Mucosa of gallbladder (tissue), 1 donor: ENCODE measurements at regions not wholly inside any gene's neighbourhood (a gene's known extent, or its start where the extent isn't known, plus 50 kb on each side); places are given as distances from the start of the nearest gene placed in this dataset.
"Not testable (repeated sequence)": the region's sequence is repeated elsewhere in the genome, so short reads cannot be mapped to it uniquely, and the experiment has no call there.

ENCODE experiments used
- DNase-seq: peaks from one replicate; pipeline ENCODE4 v3.0.0-alpha.2; 2020; ENCODE audit warnings: low spot score
- donor health status: DM: no; HTN: no; CAD: no.

DNA sequence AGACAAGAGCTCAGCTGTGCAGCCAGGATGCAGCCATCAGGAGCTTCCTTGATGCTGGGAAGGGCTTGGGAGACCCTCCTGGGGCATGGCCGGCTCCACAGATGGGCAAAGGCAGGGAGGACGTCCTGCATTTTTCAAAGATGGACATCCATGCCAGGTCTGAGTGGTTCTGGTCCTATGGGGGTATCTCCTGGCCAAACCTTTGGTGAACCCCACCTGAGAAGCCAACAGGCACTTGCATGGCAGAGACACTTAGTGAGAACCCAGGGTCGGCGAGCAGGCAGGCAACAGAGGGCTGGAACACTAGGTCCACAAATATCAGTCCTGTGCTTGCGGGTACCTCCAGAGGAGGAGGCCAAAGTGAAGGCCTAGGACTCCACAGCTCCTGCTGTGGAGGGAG, 70.0 kb downstream of the KCTD15 start:
- no peak for DNase-seq

DNA sequence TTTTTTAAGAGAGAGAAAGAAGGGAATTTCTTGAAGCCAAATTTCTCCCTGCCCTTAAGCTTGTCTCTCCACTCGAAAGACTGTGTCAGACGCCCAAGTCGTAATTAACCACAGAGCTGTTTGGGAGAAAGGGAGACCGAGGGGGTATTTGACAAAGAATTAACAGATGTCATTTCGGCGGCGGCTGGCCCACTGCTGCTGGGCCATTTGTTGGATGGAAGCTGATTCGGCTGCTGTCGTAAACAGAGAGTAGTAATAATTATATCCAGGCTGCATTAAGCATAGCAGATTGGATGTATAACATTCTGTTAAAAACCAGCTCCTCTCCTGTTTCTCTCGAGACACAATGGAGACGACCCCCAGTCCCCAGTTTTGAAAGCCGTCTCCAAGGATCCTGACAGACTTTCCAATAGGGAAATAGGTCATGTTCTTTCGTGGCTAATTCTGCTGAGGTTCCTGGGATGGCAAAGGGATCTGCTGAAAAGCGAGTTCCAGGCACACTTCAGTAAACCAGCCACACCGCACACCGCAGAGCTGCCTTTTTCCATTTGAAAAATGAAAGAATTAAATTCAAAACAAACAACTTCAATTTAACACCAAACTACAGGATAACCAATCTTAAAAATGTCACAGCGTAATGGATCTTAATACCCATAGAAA, 71.5 kb downstream of the KCTD15 start:
- no peak for DNase-seq

DNA sequence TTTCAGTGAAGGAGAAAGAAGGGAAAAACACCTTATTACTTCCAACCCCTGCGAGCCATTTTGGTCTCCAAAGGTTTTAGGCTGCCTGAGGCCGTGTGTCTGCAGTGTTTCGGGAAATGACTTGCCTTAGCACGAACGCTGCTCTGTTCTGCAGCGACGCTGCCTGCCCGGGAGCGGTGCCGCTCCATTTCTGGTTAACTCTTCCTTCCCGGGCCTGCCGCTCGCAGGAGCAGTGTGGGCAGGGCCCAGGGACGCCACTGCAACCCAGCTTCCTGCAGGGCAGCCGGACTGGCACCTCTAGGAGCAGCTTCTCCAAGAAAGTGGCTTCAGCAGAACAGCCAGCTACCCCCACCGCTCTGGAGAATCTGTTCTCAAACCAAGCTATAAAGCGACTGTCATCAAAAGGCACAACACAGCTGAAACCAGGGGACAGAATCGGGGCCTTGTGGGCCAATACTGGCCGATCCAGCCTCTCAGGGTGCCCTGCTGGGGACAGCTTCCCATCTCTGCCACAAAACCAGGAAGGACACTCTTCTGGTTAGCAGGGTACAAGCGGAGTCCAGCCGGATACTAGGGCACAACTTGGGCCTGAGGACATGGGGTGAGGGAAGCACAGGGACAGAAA, 72.2 kb downstream of the KCTD15 start:
- peak; percentile 21 for DNase-seq

DNA sequence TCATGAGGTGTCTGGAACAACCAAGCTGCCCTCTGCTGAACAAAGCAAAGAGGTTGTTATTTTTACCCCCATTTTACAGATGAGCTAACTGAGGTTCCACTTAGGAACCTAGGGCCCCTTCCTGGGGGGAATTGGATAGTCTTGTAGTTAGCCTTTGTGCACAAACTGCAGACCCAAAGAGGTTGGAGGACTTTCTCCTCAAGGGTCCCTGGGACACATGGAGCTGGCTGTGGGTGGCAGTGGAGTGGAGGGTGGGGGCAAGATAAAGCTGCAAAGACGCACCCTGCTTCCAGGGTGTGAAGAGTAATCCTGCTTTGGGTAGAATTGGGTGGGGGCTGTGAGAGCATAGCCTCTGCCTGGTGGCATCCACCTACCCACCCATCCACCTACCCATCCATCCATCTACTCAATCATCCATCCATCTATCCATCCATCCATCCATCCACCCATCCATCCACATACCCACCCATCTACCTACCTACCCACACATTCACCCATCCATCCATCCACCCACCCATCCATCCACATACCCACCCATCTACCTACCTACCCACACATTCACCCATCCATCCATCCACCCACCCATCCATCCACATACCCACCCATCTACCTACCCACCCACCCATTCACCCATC, 73.7 kb downstream of the KCTD15 start:
- not testable (repeated sequence) for DNase-seq

DNA sequence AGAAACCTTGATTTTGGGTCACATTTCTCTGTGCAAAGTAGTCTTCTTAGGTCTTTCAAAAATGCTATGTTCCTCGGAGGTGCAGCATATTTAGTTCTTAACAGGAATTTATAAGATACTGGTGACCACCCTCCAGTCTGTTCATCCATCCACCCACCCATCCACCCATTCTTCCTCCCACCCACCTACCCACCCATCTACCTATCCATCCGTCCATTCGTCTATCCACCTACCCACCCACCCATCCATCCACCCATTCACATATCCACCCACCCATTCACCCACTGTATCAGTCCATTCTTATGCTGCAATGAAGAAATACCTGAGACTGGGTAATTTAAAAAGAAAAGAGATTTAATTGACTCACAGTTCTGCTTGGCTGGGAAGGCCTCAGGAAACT, 74.9 kb downstream of the KCTD15 start:
- no peak for DNase-seq

DNA sequence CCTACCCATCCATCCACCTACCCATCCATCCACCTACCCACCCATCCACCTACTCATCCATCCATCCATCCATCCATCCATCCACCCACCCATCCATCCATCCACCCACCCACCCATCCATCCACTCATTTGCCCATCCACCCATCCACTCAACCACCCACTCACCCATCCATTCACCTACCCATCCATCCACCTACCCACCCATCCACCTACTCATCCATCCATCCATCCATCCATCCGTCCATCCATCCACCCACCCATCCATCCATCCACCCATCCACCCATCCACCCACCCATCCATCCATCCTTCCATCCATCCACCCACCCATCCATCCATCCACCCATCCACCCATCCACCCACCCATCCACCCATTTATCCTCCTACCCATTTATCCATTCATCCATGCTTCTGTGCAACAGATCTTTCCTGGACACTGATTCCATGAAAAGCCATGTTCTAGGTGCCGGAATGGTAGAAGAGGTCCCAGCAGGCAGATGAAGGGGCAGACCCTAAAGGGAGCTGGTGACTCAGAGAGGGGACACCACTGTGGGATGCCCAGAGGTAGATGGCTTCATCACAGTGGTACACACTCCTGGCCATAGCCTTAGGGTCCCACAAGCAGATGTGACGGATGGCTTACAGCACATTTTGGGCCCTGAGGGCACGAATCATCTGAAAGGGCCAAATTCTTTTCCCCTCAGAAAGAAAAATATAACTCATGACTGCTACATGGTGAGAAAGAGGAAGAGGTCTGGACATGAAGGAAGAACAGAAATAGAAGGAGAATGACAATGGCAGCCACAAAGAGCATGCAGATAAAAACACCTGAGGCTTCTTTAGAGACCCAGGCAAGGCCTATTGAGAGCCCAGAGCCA, 76.0 kb downstream of the KCTD15 start:
- no peak for DNase-seq

DNA sequence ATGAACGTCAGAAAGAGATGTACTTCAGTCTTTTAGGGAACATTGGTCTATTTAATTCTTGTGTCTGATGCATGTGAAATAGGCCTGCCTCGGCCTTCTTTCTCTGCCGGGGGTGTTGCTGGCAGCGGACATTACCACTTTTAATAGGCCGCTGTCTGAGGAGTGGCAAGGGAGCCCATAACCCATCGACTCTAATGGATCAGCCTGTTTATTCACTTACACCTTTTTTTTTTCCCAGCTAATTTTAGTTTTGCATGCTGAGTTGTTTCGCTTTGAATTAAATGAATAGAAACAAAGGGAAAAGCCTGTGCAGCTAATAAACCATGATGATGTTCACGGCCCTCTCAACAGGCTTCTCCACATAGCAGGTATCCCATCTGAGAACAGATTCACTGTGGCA, 78.4 kb downstream of the KCTD15 start:
- no peak for DNase-seq

DNA sequence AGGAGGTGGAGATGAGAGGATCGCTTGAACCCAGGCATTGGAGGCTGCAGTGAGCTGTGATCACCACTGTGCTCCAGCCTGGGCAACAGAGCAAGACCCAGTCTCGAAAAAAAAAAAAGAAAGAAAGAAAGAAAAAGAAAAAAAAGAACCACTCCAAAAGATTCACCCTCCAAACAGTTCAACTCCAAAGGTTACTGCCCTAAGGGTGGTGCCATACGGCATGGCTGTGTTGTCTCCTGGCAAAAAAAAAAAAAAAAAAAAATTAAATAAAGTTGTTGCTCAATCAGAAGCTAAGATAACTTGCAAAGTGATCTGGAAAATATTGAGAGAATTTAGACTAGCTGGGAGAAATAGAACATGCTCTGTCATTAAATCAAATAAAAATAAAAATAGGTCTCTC, 79.5 kb downstream of the KCTD15 start:
- DNase-seq: no peak

DNA sequence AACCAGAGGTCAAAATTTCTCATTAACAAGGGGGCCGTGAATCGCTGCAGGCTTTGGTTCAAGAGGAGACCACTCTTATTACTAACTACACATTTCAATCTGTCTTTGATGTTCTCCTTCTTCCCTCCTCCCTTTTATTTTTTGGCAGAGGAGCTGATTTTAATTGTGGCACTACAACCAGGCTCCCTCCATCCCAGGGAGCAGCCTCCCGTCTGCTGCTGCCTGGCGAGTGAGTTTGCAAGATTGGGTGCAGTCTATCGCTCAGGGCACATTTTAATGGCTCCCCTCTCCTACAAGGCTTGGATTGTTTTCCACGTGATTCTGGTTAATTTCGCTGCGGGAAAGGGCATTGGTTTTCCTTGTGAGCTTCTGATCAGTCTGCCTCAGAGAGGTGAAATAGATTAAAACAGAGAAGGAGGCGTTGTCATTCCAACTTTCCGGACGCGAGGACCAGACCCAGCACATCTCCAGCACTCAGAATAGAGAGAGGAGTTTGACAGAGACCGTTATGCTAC, 81.4 kb downstream of the KCTD15 start:
- no peak for DNase-seq

DNA sequence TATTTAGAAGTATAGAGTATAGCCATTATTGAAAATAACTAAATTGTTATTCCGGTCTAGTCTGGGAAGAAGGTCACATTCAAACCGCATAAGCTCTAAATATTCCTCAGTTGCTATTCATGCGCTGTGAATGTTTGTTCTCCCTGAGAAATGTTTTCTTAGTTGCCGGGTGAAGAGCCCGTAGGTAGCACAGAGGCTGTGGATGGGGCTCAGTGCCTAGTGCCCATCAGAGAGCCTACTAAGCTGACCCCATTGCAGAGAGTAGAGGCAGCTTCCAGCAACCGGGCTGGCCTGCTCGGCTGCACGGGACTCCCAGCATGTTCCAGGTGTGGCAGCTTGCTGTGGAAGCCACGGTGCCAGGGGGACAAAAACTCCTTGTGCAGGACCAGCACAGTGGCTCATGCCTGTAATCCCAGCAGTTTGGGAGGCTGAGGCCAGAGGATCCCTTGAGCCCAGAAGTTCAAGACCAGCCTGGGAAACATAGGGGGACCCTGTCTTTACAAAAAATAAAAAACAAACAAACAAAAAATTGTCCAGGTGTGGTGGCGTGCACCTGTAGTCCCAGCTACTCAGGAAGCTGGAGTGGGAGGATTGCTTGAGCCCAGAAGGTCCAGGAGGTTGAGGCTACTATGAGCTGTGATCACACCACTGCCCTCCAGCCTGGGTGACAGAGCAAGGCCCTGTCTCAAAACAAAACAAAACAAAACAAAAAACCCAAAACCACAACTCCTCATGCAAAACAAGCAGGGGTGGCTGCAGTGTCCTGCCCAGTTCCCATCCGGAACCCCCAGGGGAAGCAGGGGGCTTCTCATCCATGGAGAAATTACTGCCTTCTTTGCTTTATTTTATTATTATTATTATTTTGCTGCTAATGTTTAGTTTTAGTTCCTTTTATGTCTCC, 82.5 kb downstream of the KCTD15 start:
- no peak for DNase-seq

DNA sequence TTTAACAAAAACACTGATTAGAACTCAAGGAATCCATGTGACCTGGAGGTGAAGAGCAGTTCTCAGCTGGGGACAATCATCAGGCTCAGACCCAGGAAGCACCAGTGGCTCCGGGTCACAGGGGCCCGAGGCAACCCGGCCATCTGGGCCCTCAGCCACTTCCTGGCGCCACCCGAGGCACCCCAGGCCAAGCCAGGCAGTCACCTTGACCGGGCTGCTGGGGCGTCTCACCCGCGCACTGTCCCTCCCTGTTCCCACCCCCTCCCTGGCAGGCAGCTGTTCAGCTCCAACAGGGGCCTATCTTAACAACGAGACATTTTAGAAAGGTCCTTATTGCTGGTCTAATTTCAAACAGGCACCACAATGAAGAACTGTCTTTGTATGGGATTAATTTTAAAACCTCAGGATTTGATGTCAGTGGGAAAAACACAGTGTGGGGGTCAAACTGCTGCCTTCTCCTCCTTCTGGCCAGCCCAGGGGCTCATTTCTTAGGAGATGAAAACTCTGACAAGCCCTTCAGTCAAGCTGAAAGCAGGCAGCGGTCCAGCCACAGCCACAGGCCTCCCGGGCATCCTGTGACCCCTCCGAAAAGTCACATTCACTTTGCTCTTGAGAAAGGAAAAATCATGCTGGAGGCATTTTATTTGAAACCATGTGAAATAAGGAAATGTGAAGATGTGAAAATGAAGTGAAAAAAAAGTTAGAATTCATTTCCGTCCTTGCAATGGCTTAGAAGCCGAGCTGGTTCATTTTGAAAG, 83.3 kb downstream of the KCTD15 start:
- no peak for DNase-seq

DNA sequence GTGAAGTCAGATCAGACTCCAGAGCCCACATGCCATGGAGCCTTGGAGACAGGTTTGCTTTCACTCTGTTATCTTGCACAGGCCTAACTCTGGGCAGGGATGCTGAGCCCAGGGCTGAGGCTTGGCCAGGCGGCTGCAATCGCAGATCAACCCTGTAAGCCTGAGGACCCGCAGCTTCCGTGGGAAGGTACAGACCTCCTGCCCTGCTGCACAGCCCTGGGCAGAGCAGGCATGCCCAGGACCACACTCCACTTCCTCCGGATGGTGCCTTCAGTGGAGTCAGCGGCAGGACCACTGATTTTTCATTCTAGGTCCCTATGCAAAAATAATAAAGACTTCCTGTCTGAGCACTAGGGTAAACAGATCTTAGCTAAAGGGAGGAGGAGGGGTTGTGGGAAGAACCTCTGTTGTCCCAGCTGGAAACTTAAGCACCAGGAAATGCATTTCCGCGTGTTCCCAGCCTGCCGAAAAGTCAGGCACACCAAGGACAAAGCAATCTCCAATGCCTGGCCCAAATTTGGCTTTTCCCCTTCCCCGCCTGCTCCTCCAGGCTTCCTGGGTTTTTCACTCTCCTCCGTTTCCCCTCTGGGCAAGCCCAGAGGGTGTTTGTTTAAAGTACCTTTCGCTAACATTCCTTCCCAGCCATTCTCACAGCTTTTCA, 87.3 kb downstream of the KCTD15 start:
- no peak for DNase-seq

DNA sequence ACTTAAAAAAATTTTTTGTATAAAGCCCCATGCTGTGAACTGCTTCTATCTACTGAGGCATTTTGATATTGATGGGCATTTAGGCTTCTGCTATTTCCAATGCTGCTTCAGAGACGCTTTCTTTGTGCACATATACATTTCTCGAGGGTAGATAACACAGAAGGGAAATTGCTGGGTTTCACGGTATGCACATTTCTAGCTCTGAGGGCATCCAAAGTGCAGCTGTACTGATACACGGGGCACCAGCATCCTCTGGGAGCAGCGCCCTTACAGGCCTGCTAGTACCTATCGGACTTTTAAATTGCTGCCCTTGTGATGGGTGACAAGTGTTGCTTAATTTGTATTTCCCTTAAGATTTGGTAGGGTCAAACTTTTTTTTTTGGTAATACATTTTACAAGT, 88.6 kb downstream of the KCTD15 start:
- no peak for DNase-seq

DNA sequence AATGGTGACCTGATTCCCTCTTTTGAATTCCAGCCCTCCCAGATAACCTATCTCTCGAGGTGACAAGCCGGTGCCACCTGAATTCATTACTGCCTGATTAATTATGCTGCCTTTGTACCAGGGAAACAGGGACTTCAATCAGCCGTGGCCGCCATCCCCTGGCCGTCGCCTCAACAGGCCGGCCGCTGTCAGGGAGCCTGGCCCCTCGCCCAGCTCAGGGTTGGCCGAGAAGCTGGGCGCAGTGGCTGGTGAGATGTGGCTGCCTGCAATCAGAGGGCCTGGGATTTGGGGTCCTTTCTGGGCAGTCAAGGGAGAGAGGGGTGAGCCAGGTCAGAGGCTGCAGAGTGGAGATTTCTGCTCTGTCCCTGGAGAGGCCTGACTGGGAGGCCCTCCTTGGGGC, 91.2 kb downstream of the KCTD15 start:
- DNase-seq: no peak

DNA sequence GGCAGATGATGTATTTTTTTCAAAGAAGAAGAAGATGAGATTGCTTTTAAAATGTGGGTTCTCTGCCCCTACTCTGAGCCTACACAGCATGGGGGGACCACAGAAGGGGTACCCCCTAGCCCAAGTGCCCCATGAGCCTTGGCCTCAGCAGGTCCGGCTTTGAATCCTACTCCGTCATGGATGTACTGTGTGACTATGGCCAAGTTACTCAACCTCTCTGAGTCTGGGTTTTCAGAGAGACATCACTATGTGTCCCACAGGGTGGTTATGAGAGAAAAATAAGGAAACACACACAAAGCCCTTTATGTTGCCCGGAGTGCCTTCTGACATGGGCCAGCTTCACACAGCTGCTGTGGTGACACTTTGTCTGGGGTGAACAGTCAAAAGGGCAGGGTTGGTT, 92.0 kb downstream of the KCTD15 start:
- DNase-seq: no peak

DNA sequence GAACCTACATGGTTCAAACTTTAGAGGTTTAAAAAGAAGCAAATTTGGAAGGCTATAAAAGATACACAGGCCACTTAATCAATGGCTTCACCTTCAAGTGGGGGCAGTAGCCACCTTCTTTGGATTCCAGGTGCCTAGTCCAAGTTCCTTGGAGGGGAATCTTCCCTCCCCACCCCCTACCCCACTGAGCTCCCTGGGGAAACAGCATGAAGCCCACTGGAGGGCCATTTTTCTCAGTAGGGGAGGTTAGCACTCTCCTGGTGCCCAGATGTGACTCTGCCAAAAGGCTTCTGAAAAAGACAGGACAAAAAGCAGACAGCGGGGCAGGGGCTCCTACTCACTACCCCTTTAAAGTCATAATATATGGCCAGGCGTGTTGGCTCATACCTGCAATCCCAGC, 93.9 kb downstream of the KCTD15 start:
- no peak for DNase-seq

DNA sequence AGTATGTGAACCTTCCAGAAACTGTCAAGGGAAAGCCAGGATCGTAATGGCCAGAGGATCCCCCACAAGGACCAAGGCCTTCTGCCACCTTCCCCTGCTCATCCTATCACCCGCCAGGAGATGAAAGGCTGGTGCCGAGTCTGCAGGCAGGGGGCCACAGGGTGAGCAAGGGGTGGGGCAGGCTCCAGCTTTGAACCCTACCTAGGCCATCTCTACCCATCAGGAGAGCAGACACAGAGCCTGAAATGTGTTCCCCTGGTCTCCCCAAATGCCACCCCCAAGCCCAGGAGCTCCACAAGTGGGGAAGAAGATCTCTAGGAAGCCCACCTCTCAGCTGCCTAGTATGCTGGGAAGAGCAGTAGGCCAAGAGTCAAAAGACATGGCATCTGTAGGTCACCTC, 95.1 kb downstream of the KCTD15 start:
- DNase-seq: no peak

DNA sequence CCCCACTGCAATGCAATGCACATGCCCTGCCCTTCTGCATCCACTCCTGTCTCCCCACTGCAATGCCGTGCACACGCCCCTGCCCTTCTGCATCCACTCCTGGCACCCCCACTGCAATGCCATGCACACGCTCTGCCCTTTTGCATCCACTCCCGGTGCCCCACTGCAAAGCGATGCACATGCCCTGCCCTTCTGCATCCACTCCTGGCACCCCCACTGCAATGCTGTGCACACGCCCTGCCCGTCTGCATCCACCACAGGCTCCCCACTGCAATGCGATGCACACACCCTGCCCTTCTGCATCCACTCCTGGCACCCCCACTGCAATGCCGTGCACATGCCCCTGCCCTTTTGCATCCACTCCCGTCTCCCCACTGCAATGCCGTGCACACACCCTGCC, 98.1 kb downstream of the KCTD15 start:
- no peak for DNase-seq

DNA sequence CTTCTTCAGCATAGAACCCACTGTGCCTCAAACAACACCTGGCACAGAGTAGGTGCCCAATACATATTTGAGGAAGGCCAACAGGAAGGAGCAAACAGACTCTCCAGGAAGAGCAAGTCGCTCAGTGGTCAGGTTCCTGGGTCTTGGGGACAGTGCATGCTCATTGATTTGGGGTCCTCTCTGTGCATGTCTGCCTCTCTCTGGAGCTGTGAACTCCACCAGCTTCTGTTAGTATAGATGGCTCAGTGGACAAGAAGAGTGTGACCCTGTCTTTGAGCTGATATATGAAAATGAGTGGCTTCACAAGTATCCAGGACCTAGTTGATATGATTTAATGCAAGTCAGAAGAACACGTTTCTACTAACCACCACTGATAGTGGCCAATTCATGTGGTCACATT, 98.7 kb downstream of the KCTD15 start:
- no peak for DNase-seq
